ENCODE measurements at regions not wholly inside any gene's neighbourhood (a gene's known extent, or its start where the extent isn't known, plus 50 kb on each side); places are given as distances from the start of the nearest gene placed in this dataset.

DNA sequence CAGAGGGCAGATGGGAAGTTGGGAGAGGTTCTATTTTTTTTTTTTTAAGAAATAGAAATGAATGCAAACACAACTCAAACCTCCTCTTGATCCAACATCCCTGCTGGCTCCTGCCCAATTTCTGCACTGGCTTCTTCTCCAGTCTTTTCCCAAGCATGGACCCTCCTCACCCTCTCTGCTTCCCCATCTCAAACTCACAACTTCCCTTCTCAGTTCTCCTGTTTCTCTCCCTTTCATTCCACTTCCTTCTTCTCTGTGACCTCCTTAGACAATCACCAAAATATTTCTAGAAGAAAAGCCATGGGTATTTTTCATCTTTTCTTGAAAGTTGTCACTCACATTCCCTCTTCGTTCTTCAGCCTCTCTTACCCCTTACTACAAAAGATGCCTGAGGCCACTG is 85.2 kb upstream of the VPREB1 start:
- H3K27ac Mint-ChIP-seq = no peak overlapping the region
- H3K36me3 Mint-ChIP-seq (ENCODE audit: low read depth) = no peaks in the 10 kb centered on the region
- no peak overlapping the region for H3K4me3 Mint-ChIP-seq
- peaks cover 5% of the 10 kb centered on the region for H3K9me3 Mint-ChIP-seq
- no peaks in the 10 kb centered on the region for H3K4me1 Mint-ChIP-seq
- TF ChIP-seq, protein P1, sequence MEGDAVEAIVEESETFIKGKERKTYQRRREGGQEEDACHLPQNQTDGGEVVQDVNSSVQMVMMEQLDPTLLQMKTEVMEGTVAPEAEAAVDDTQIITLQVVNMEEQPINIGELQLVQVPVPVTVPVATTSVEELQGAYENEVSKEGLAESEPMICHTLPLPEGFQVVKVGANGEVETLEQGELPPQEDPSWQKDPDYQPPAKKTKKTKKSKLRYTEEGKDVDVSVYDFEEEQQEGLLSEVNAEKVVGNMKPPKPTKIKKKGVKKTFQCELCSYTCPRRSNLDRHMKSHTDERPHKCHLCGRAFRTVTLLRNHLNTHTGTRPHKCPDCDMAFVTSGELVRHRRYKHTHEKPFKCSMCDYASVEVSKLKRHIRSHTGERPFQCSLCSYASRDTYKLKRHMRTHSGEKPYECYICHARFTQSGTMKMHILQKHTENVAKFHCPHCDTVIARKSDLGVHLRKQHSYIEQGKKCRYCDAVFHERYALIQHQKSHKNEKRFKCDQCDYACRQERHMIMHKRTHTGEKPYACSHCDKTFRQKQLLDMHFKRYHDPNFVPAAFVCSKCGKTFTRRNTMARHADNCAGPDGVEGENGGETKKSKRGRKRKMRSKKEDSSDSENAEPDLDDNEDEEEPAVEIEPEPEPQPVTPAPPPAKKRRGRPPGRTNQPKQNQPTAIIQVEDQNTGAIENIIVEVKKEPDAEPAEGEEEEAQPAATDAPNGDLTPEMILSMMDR (IDR thresholded peaks at IDR 0.05) = no peak
- peaks cover 78% of the 10 kb centered on the region for H3K27me3 Mint-ChIP-seq (ENCODE audit: low read depth, poor library complexity)
- DNase-seq = no peak

DNA sequence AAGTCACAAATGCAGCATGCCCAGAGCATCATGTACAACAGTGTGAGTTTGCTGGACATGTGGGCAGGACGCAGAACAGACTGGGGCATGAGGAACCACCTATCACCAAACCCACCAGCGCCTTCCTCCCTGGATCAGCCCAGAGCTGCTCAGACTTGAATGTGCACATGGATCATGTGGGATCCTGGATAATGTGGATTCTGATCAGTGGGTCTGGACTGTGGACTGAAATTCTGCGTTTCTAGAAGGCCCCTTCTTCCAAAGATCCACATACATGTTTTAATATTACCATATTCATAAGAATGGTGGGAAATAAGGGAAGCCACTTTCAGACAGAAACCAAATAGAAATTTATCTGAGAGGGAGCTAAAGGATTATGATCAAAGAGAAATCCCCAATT is 85.6 kb upstream of the VPREB1 start:
- no peak for DNase-seq
- Mint-ChIP-seq H3K4me3 (no peak overlapping the region), H3K36me3 (ENCODE audit: low read depth) (no peaks in the 10 kb centered on the region), H3K9me3 (peaks cover 5% of the 10 kb centered on the region), H3K27me3 (ENCODE audit: low read depth, poor library complexity) (peaks cover 78% of the 10 kb centered on the region), H3K4me1 (no peaks in the 10 kb centered on the region), H3K27ac (no peak overlapping the region)
- TF ChIP-seq, protein P1 (IDR thresholded peaks at IDR 0.05) = no peak

DNA sequence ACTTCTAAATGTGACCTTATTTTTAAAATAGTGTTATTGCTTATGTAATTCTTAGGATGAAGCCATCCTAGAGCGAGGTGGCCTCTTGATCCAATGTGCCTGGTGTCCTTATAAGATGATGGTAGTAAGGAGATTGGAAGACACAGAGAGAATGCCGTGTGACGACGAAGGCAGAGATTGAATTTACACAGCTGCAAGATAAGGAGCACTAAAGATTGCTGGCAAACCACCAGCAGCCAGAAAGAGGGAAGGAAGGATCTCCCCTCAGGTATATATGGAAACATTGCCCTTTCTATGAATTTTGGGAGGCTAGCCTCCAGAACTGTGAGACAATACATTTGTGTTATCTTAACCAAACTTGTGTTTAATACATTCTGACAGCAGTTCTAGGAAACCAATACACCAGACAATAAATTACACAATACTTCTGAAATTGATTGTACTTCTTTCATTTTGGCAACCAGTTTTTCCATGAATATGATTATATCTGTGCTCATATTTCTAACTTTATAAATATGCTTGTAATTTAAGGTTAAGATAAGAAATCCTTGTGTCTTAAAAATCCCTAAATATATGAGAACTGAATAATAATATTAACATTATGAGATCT is 86.3 kb upstream of the VPREB1 start:
- DNase-seq = no peak
- Mint-ChIP-seq H3K4me3 (no peak overlapping the region), H3K27ac (no peak overlapping the region), H3K27me3 (ENCODE audit: low read depth, poor library complexity) (peaks cover 78% of the 10 kb centered on the region), H3K9me3 (peaks cover 5% of the 10 kb centered on the region), H3K4me1 (no peaks in the 10 kb centered on the region), H3K36me3 (ENCODE audit: low read depth) (no peaks in the 10 kb centered on the region)
- TF ChIP-seq, protein P1 (IDR thresholded peaks at IDR 0.05) = no peak

DNA sequence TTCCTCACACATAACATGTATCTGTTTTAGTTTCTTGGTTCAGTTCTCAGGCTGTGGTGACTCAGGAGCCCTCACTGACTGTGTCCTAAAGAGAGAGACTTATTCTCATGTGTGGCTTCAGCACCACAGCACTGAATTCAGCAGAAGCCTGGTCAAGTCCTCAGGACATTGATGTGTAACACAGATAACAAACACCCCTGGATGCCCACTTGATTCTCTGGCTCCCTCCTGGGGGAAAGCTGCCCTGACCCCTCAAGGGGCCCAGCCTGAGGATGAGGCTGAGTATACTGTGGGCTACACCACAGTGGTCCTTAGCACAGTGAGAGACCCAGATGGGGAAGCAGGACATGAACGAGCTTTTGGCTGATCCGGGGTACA is 87.2 kb upstream of the VPREB1 start:
- H3K4me1 Mint-ChIP-seq = no peaks in the 10 kb centered on the region
- H3K27me3 Mint-ChIP-seq (ENCODE audit: low read depth, poor library complexity) = peaks cover 80% of the 10 kb centered on the region
- no peak overlapping the region for H3K4me3 Mint-ChIP-seq
- H3K36me3 Mint-ChIP-seq (ENCODE audit: low read depth) = no peaks in the 10 kb centered on the region
- no peak for DNase-seq
- H3K27ac Mint-ChIP-seq = no peak overlapping the region
- TF ChIP-seq, protein P1 (IDR thresholded peaks at IDR 0.05) = no peak
- H3K9me3 Mint-ChIP-seq = peaks cover 8% of the 10 kb centered on the region

DNA sequence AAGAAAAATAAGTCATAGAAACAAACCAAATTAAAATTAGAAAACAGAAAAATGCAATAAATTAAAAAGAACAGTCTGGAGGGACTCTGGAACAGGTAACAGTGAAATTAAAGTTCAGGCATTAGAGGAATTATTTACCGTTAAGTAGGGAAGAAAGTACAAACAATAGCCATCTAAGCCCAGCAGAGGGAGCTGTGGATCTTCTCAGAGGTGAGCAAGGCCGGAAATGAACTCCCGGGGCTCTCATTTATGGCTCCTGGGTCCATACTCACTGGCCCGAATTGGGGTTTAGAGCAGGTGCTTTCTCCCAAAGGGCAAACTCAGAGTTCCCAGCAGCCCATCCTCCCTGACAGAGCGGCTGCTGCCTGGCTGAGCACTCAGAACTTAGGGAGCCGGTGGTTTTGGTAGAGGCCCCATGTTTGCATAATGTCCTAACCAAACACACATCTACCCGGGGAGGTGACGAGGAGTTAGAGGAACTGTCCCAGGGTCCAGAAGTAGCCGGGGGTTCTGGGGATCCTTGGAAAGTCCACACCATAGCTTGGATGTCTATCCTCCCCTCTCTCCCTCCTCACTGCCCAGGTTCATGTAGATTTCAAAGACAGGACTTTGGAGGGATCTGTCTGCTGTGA is 87.8 kb upstream of the VPREB1 start:
- peak; percentile 60 for DNase-seq
- Mint-ChIP-seq H3K27me3 (ENCODE audit: low read depth, poor library complexity) (peaks cover 80% of the 10 kb centered on the region), H3K9me3 (peaks cover 8% of the 10 kb centered on the region), H3K4me3 (no peak overlapping the region), H3K36me3 (ENCODE audit: low read depth) (no peaks in the 10 kb centered on the region), H3K27ac (no peak overlapping the region), H3K4me1 (no peaks in the 10 kb centered on the region)
- TF ChIP-seq, protein P1 (IDR thresholded peaks at IDR 0.05) = peak; percentile 70

DNA sequence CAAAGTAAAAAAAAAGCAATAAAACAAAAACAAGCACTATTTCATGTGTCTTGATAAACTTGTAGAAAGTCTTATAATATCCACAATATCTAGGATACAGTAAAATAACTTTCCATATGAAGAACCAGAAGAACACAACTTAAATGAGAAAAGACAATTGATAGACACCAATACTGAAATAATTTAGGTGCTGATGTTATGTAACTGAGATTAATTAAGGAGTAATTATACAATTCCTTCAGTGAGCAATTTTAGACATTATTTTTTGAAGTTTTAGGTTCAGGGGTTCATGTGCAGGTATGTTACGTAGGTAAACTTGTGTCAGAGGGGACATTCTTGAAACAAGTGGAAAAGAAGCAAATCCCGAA is 88.3 kb upstream of the VPREB1 start:
- Mint-ChIP-seq H3K9me3 (peaks cover 8% of the 10 kb centered on the region), H3K4me3 (no peak overlapping the region), H3K4me1 (no peaks in the 10 kb centered on the region), H3K27me3 (ENCODE audit: low read depth, poor library complexity) (peaks cover 83% of the 10 kb centered on the region), H3K36me3 (ENCODE audit: low read depth) (no peaks in the 10 kb centered on the region), H3K27ac (no peak overlapping the region)
- TF ChIP-seq, protein P1 (IDR thresholded peaks at IDR 0.05) = no peak
- DNase-seq = no peak
